WTC11 (cell line): ENCODE measurements at regions not wholly inside any gene's neighbourhood (a gene's known extent, or its start where the extent isn't known, plus 50 kb on each side); places are given as distances from the start of the nearest gene placed in this dataset.

Experiments used
- ATAC-seq: fragments of 200-7000 bp; cut with Tn5 transposase; 2 replicates; pipeline ENCODE4 v1.10.0; 2021; ENCODE audit warnings: mild to moderate bottlenecking, moderate library complexity
- CTCF ChIA-PET: fragments of 300-600 bp; sonication (Branson Sonifier 250); formaldehyde crosslinking; loops from one replicate; lab custom pipeline; 2021; ENCODE audit warnings: antibody characterized with exemption; lab: Charles Lee
- POLR2A ChIA-PET: fragments of 350-600 bp; sonication (Branson Sonifier 250); formaldehyde crosslinking; loops from one replicate; lab custom pipeline; 2021; ENCODE audit warnings: antibody characterized with exemption; lab: Charles Lee
- DNase-seq: peaks from one replicate; pipeline ENCODE4 v3.0.0; 2021; ENCODE audit warnings: low spot score
- H3K27ac Mint-ChIP-seq: 2 replicates; pipeline ENCODE4 v1.8.0; 2021; ENCODE audit warnings: mixed read lengths
- H3K27me3 Mint-ChIP-seq: 2 replicates; pipeline ENCODE4 v1.8.0; 2021; ENCODE audit warnings: low read depth, mild to moderate bottlenecking, moderate library complexity, mixed read lengths
- H3K36me3 Mint-ChIP-seq: 2 replicates; pipeline ENCODE4 v1.8.0; 2021; ENCODE audit warnings: mixed read lengths
- H3K4me1 Mint-ChIP-seq: 2 replicates; pipeline ENCODE4 v1.8.0; 2022; ENCODE audit warnings: mixed read lengths
- H3K4me3 Mint-ChIP-seq: 2 replicates; pipeline ENCODE4 v1.8.0; 2021; ENCODE audit warnings: mild to moderate bottlenecking, moderate library complexity, mixed read lengths
- H3K9me3 Mint-ChIP-seq: 2 replicates; pipeline ENCODE4 v1.8.0; 2021; ENCODE audit warnings: mixed read lengths
- AR ChIP-seq: fragments of 250-450 bp; sonication (Bioruptor Pico); IDR thresholded peaks from 2 replicates; pipeline ENCODE4 v1.9.0; 2021; ENCODE audit warnings: mild to moderate bottlenecking
- EMX1 ChIP-seq: fragments of 250-450 bp; sonication (Bioruptor Pico); IDR thresholded peaks from 2 replicates; pipeline ENCODE4 v1.8.0; 2021; ENCODE audit warnings: mild to moderate bottlenecking
- JAZF1 ChIP-seq: fragments of 250-450 bp; sonication (Bioruptor Pico); IDR thresholded peaks from 2 replicates; pipeline ENCODE4 v1.9.0; 2021; ENCODE audit warnings: moderate library complexity, mild to moderate bottlenecking, inconsistent platforms
- PRDM15 ChIP-seq: sonication (generic); formaldehyde crosslinking; IDR thresholded peaks from 2 replicates; pipeline ENCODE4 v1.8.0; 2022; ENCODE audit warnings: missing genetic modification reagents
- TP53 ChIP-seq: sonication (generic); formaldehyde crosslinking; IDR thresholded peaks from 2 replicates; pipeline ENCODE4 v1.8.1; 2023; ENCODE audit warnings: mild to moderate bottlenecking, missing genetic modification reagents
- ZNF425 ChIP-seq: fragments of 250-450 bp; sonication (Bioruptor Pico); conservative IDR thresholded peaks from 2 replicates; pipeline ENCODE4 v1.9.0; 2021; ENCODE audit warnings: mild to moderate bottlenecking
- TF ChIP-seq, protein P1 (sequence below): sonication (generic); formaldehyde crosslinking; IDR thresholded peaks from 2 replicates; pipeline ENCODE4 v1.8.1; 2023; ENCODE audit warnings: mild to moderate bottlenecking, moderate library complexity, missing genetic modification reagents
- TF ChIP-seq, protein P2 (sequence below): sonication (generic); formaldehyde crosslinking; IDR thresholded peaks from 2 replicates; pipeline ENCODE4 v1.8.1; 2023; ENCODE audit warnings: mild to moderate bottlenecking, missing genetic modification reagents
- TF ChIP-seq, protein P3 (sequence below): fragments of 200-600 bp; IDR thresholded peaks from 2 replicates; pipeline ENCODE4 v1.8.0; 2022; ENCODE audit warnings: antibody characterized with exemption

DNA sequence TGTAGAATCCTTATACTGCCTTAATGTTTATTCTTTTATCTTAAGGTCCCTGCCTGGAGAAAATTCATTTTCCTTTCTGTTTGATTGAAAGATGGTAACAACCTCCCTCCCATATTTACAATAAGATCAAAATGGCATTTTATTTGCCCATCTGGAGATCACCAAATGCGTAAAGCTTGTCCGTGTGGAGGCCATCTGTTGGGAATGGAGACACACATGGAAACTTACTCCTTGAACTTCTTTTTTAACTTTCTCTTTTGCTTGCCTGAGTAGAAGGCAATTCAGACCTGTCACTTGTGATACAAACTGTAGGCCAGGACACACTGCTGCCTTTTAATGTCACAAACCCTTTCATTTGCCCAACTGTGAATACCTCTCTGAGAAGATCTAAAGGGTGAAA lies 144.8 kb upstream of the CEP162 start:
- no peak overlapping the region for H3K4me3 Mint-ChIP-seq
- no peak overlapping the region for H3K27ac Mint-ChIP-seq

GRCh38 chr6:84371681-84372080 lies 144.2 kb upstream of the CEP162 start:
- TF ChIP-seq EMX1 (no peak), TP53 (CRISPR knock-in tag) (no peak), ZNF425 (CRISPR knock-in tag) (no peak)
- TF ChIP-seq, protein P1, sequence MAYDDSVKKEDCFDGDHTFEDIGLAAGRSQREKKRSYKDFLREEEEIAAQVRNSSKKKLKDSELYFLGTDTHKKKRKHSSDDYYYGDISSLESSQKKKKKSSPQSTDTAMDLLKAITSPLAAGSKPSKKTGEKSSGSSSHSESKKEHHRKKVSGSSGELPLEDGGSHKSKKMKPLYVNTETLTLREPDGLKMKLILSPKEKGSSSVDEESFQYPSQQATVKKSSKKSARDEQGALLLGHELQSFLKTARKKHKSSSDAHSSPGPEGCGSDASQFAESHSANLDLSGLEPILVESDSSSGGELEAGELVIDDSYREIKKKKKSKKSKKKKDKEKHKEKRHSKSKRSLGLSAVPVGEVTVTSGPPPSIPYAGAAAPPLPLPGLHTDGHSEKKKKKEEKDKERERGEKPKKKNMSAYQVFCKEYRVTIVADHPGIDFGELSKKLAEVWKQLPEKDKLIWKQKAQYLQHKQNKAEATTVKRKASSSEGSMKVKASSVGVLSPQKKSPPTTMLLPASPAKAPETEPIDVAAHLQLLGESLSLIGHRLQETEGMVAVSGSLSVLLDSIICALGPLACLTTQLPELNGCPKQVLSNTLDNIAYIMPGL: no peak
- TF ChIP-seq, protein P2, sequence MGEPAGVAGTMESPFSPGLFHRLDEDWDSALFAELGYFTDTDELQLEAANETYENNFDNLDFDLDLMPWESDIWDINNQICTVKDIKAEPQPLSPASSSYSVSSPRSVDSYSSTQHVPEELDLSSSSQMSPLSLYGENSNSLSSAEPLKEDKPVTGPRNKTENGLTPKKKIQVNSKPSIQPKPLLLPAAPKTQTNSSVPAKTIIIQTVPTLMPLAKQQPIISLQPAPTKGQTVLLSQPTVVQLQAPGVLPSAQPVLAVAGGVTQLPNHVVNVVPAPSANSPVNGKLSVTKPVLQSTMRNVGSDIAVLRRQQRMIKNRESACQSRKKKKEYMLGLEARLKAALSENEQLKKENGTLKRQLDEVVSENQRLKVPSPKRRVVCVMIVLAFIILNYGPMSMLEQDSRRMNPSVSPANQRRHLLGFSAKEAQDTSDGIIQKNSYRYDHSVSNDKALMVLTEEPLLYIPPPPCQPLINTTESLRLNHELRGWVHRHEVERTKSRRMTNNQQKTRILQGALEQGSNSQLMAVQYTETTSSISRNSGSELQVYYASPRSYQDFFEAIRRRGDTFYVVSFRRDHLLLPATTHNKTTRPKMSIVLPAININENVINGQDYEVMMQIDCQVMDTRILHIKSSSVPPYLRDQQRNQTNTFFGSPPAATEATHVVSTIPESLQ (CRISPR knock-in tag): no peak
- TF ChIP-seq, all 79 proteins: peak for 0
- Mint-ChIP-seq H3K27ac (no peak overlapping the region), H3K4me1 (no peaks in the 10 kb centered on the region)

More for the DNA sequence above, 144.8 kb upstream of the CEP162 start:
- no peaks in the 10 kb centered on the region for H3K4me1 Mint-ChIP-seq
- no peak for DNase-seq
- TF ChIP-seq AR (no peak), JAZF1 (CRISPR knock-in tag) (no peak), PRDM15 (CRISPR knock-in tag) (no peak)
- TF ChIP-seq, protein P3, sequence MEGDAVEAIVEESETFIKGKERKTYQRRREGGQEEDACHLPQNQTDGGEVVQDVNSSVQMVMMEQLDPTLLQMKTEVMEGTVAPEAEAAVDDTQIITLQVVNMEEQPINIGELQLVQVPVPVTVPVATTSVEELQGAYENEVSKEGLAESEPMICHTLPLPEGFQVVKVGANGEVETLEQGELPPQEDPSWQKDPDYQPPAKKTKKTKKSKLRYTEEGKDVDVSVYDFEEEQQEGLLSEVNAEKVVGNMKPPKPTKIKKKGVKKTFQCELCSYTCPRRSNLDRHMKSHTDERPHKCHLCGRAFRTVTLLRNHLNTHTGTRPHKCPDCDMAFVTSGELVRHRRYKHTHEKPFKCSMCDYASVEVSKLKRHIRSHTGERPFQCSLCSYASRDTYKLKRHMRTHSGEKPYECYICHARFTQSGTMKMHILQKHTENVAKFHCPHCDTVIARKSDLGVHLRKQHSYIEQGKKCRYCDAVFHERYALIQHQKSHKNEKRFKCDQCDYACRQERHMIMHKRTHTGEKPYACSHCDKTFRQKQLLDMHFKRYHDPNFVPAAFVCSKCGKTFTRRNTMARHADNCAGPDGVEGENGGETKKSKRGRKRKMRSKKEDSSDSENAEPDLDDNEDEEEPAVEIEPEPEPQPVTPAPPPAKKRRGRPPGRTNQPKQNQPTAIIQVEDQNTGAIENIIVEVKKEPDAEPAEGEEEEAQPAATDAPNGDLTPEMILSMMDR: no peak
- ATAC-seq: no peak
- H3K27me3 Mint-ChIP-seq: no peaks in the 10 kb centered on the region; the same call in 1 of the 2 replicates
- H3K36me3 Mint-ChIP-seq: no peaks in the 10 kb centered on the region
- no peaks in the 10 kb centered on the region for H3K9me3 Mint-ChIP-seq
- POLR2A ChIA-PET: no interaction called here
- CTCF ChIA-PET: no interaction called here

More at GRCh38 chr6:84371681-84372080, 144.2 kb upstream of the CEP162 start:
- DNase-seq: no peak
- Mint-ChIP-seq H3K4me3 (no peak overlapping the region), H3K27me3 (no peaks in the 10 kb centered on the region; the same call in 1 of the 2 replicates), H3K9me3 (no peaks in the 10 kb centered on the region), H3K36me3 (no peaks in the 10 kb centered on the region)
- ChIA-PET POLR2A (no interaction called here), CTCF (interaction anchor here (0.6 to 1.3 kb wide), 3 partner anchors 27 to 138 kb away, joined by 3 to 7 read pairs (median 3); no protein-coding TSS in a partner anchor)
- no peak for ATAC-seq
